ENCODE measurements at regions not wholly inside any gene's neighbourhood (a gene's known extent, or its start where the extent isn't known, plus 50 kb on each side); places are given as distances from the start of the nearest gene placed in this dataset.

- no peaks in the 10 kb centered on the region for H3K27me3 ChIP-seq (ENCODE audit: insufficient read depth, low read length)
- H3K36me3 ChIP-seq (ENCODE audit: insufficient read depth, low read length), result no peaks in the 10 kb centered on the region
- no peaks in the 10 kb centered on the region for H3K4me1 ChIP-seq (ENCODE audit: insufficient read depth, low read length)
- no peaks in the 10 kb centered on the region for H3K36me3 Mint-ChIP-seq
- no peaks in the 10 kb centered on the region for H3K9me3 Mint-ChIP-seq
- CTCF ChIA-PET (ENCODE audit: partially characterized antibody), result no interaction called here
- H3K27ac Mint-ChIP-seq, result no peak overlapping the region
- no peak overlapping the region for H3K4me3 ChIP-seq (ENCODE audit: low read length in 2 of 2)
- no peak overlapping the region for H3K27ac ChIP-seq (ENCODE audit: low read depth, low read length)
- intact Hi-C loops (cut with micrococcal nuclease), result no loop called here
- DNase-seq, result no peak
- no peaks in the 10 kb centered on the region for H3K27me3 Mint-ChIP-seq
- H3K4me1 Mint-ChIP-seq, result no peaks in the 10 kb centered on the region
- POLR2A ChIA-PET (ENCODE audit: partially characterized antibody), result no interaction called here
- H3K4me3 Mint-ChIP-seq, result no peak overlapping the region
- no peaks in the 10 kb centered on the region for H3K9me3 ChIP-seq (ENCODE audit: control insufficient read depth in 1 of 2, low read length in 2 of 2)
These were observed 86.7 kb downstream of the CNGA2 start for GRCh38 chrX:151821226-151821625.

DNA sequence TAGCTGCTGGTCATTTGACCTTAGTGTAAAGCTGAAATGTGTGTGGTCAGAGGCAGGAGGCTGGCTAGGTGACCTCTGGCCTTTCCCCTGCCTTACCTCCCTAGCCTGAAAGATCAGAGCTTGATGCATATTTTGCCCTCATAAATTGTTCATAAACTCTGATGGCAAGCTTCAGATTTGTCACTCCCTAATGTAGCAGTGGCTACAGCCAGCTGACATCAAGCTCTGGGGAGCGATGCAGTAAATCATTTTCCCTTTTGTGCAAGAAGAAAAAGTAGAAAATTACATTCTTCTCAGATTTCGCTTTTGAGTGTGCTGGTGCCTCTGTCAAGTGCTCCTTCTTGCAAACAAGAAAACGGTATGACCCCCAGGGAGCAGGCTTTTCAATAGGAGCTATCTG, 87.7 kb upstream of the MAGEA4 start:
- Mint-ChIP-seq H3K36me3 (no peaks in the 10 kb centered on the region), H3K4me3 (no peak overlapping the region), H3K4me1 (no peaks in the 10 kb centered on the region), H3K27ac (no peak overlapping the region), H3K9me3 (no peaks in the 10 kb centered on the region), H3K27me3 (peaks cover 0 to 3% of the 10 kb centered on the region in 2 donors)
- Histone ChIP-seq H3K36me3 (ENCODE audit: insufficient read depth, low read length) (no peaks in the 10 kb centered on the region), H3K27me3 (ENCODE audit: insufficient read depth, low read length) (no peaks in the 10 kb centered on the region), H3K4me1 (ENCODE audit: insufficient read depth, low read length) (no peaks in the 10 kb centered on the region), H3K4me3 (ENCODE audit: low read length in 2 of 2) (no peak overlapping the region), H3K27ac (ENCODE audit: low read depth, low read length) (no peak overlapping the region), H3K9me3 (ENCODE audit: control insufficient read depth in 1 of 2, low read length in 2 of 2) (no peaks in the 10 kb centered on the region)
- intact Hi-C loops (cut with micrococcal nuclease), result no loop called here
- DNase-seq, result no peak
- ChIA-PET CTCF (ENCODE audit: partially characterized antibody) (no interaction called here), POLR2A (ENCODE audit: partially characterized antibody) (no interaction called here)

GRCh38 chrX:151825925-151826485, 86.7 kb upstream of the MAGEA4 start:
- no peak overlapping the region for H3K27ac Mint-ChIP-seq
- intact Hi-C loops (cut with micrococcal nuclease), result no loop called here
- ChIA-PET POLR2A (ENCODE audit: partially characterized antibody) (no interaction called here), CTCF (ENCODE audit: partially characterized antibody) (no interaction called here)
- Histone ChIP-seq H3K4me3 (ENCODE audit: low read length in 2 of 2) (no peak overlapping the region), H3K36me3 (ENCODE audit: insufficient read depth, low read length) (no peaks in the 10 kb centered on the region), H3K4me1 (ENCODE audit: insufficient read depth, low read length) (no peaks in the 10 kb centered on the region), H3K27me3 (ENCODE audit: insufficient read depth, low read length) (no peaks in the 10 kb centered on the region), H3K9me3 (ENCODE audit: control insufficient read depth in 1 of 2, low read length in 2 of 2) (no peaks in the 10 kb centered on the region), H3K27ac (ENCODE audit: low read depth, low read length) (no peak overlapping the region)
- no peaks in the 10 kb centered on the region for H3K9me3 Mint-ChIP-seq
- no peaks in the 10 kb centered on the region for H3K4me1 Mint-ChIP-seq
- no peak for DNase-seq
- H3K36me3 Mint-ChIP-seq, result no peaks in the 10 kb centered on the region
- no peak overlapping the region for H3K4me3 Mint-ChIP-seq
- peaks cover 0 to 3% of the 10 kb centered on the region in 2 donors for H3K27me3 Mint-ChIP-seq

DNA sequence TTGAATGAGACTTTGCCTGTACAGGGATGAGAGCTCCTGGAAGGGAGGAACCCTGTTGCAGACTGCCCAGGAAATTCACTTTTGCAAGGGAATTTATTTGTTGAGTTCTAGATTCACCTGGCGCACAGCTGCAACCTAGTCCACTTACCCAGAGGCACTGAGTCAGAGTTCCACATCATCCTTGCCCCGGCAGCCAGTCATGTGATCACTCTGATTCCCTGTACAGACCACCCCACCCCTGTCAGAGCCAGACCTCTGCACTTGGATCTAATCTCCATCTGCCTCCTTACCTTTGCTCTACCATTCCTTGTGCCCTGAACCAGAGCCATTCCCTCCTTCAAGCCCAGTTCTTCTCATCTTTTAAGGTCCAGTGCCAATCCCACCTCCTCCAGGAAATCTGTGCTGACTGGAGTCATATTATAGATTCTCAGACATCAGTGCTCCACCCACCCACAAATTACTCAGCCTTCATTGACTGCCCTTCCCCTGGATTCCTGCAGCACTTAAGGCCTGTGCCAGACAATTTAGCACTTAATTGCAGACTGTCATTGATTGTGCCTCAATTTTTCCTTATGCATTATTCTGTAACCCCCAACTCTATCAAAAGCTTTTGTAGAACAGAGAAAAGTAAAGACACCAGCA, 84.1 kb upstream of the MAGEA4 start:
- H3K4me1 ChIP-seq (ENCODE audit: insufficient read depth, low read length), result no peaks in the 10 kb centered on the region
- Mint-ChIP-seq H3K27me3 (peaks cover 0 to 3% of the 10 kb centered on the region in 2 donors), H3K36me3 (no peaks in the 10 kb centered on the region), H3K4me1 (no peaks in the 10 kb centered on the region), H3K4me3 (no peak overlapping the region), H3K9me3 (no peaks in the 10 kb centered on the region), H3K27ac (no peak overlapping the region)
- no peak for DNase-seq
- intact Hi-C loops (cut with micrococcal nuclease), result no loop called here
- ChIA-PET POLR2A (ENCODE audit: partially characterized antibody) (no interaction called here), CTCF (ENCODE audit: partially characterized antibody) (no interaction called here)
- H3K27me3 ChIP-seq (ENCODE audit: insufficient read depth, low read length), result no peaks in the 10 kb centered on the region
- H3K4me3 ChIP-seq (ENCODE audit: low read length in 2 of 2), result no peak overlapping the region
- no peaks in the 10 kb centered on the region for H3K9me3 ChIP-seq (ENCODE audit: control insufficient read depth in 1 of 2, low read length in 2 of 2)
- H3K36me3 ChIP-seq (ENCODE audit: insufficient read depth, low read length), result no peaks in the 10 kb centered on the region
- no peak overlapping the region for H3K27ac ChIP-seq (ENCODE audit: low read depth, low read length)

DNA sequence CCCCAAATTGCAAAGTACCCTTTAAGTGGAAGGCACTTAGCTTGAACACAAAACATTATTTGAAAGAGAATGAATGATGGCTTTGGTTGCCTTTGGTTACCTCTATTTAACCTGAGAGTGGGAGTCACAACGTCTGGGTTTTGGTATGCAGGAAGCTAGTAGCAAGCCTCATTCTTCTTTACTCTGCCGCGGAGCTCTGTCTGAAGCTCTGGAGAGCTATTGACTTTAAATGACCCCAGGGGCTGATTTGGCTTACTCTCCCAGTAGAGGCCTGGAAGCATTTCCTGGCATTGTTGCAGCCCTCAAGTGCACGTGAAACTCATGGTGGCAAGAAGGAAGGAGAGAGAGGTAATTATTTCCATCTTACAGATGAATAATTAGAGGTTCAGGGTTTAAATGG, 81.8 kb upstream of the MAGEA4 start:
- Mint-ChIP-seq H3K4me1 (no peaks in the 10 kb centered on the region), H3K27ac (no peak overlapping the region), H3K36me3 (no peaks in the 10 kb centered on the region), H3K27me3 (peaks cover 0 to 3% of the 10 kb centered on the region in 2 donors), H3K9me3 (no peaks in the 10 kb centered on the region), H3K4me3 (no peak overlapping the region)
- no peak overlapping the region for H3K4me3 ChIP-seq (ENCODE audit: low read length in 2 of 2)
- ChIA-PET CTCF (ENCODE audit: partially characterized antibody) (no interaction called here), POLR2A (ENCODE audit: partially characterized antibody) (no interaction called here)
- H3K9me3 ChIP-seq (ENCODE audit: control insufficient read depth in 1 of 2, low read length in 2 of 2), result no peaks in the 10 kb centered on the region
- DNase-seq, result no peak
- H3K36me3 ChIP-seq (ENCODE audit: insufficient read depth, low read length), result no peaks in the 10 kb centered on the region
- no peak overlapping the region for H3K27ac ChIP-seq (ENCODE audit: low read depth, low read length)
- no peaks in the 10 kb centered on the region for H3K27me3 ChIP-seq (ENCODE audit: insufficient read depth, low read length)
- intact Hi-C loops (cut with micrococcal nuclease), result no loop called here
- no peaks in the 10 kb centered on the region for H3K4me1 ChIP-seq (ENCODE audit: insufficient read depth, low read length)

- H3K27me3 ChIP-seq (ENCODE audit: insufficient read depth, low read length), result no peaks in the 10 kb centered on the region
- H3K27ac ChIP-seq (ENCODE audit: low read depth, low read length), result no peak overlapping the region
- Mint-ChIP-seq H3K36me3 (no peaks in the 10 kb centered on the region), H3K4me3 (no peak overlapping the region), H3K27ac (no peak overlapping the region), H3K9me3 (peaks cover 0 to 2% (median 0%) of the 10 kb centered on the region in 8 donors), H3K4me1 (no peaks in the 10 kb centered on the region), H3K27me3 (peaks cover 0 to 1% of the 10 kb centered on the region in 2 donors)
- no peaks in the 10 kb centered on the region for H3K4me1 ChIP-seq (ENCODE audit: insufficient read depth, low read length)
- DNase-seq, result no peak
- intact Hi-C loops (cut with micrococcal nuclease), result no loop called here
- no peaks in the 10 kb centered on the region for H3K36me3 ChIP-seq (ENCODE audit: insufficient read depth, low read length)
- ChIA-PET POLR2A (ENCODE audit: partially characterized antibody) (no interaction called here), CTCF (ENCODE audit: partially characterized antibody) (no interaction called here)
- H3K9me3 ChIP-seq (ENCODE audit: control insufficient read depth in 1 of 2, low read length in 2 of 2), result no peaks in the 10 kb centered on the region
- no peak overlapping the region for H3K4me3 ChIP-seq (ENCODE audit: low read length in 2 of 2)
These were observed 60.4 kb upstream of the MAGEA4 start for GRCh38 chrX:151852294-151852693.

GRCh38 chrX:151854726-151855495, 57.8 kb upstream of the MAGEA4 start:
- Mint-ChIP-seq H3K27ac (no peak overlapping the region), H3K9me3 (no peaks in the 10 kb centered on the region), H3K36me3 (no peaks in the 10 kb centered on the region), H3K4me3 (no peak overlapping the region), H3K4me1 (no peaks in the 10 kb centered on the region), H3K27me3 (peaks cover 0 to 1% of the 10 kb centered on the region in 2 donors)
- no peaks in the 10 kb centered on the region for H3K36me3 ChIP-seq (ENCODE audit: insufficient read depth, low read length)
- no peak overlapping the region for H3K4me3 ChIP-seq (ENCODE audit: low read length in 2 of 2)
- no peaks in the 10 kb centered on the region for H3K4me1 ChIP-seq (ENCODE audit: insufficient read depth, low read length)
- intact Hi-C loops (cut with micrococcal nuclease), result no loop called here
- no peak overlapping the region for H3K27ac ChIP-seq (ENCODE audit: low read depth, low read length)
- H3K9me3 ChIP-seq (ENCODE audit: control insufficient read depth in 1 of 2, low read length in 2 of 2), result no peaks in the 10 kb centered on the region
- POLR2A ChIA-PET (ENCODE audit: partially characterized antibody), result no interaction called here
- no peak for DNase-seq
- no peaks in the 10 kb centered on the region for H3K27me3 ChIP-seq (ENCODE audit: insufficient read depth, low read length)
- CTCF ChIA-PET (ENCODE audit: partially characterized antibody), result no interaction called here

Measured in CD4-positive, alpha-beta memory T cell (primary cell).